Liver (tissue), 8 donors: ENCODE measurements at regions not wholly inside any gene's neighbourhood (a gene's known extent, or its start where the extent isn't known, plus 50 kb on each side); places are given as distances from the start of the nearest gene placed in this dataset.

Experiments used
- DNase-seq: peaks from one replicate; pipeline ENCODE4 v3.0.0-alpha.2; 2017; ENCODE audit warnings: low spot score
- H3K27ac ChIP-seq, 2 donors: one replicate each; pipeline ENCODE4 v1.7.0; 2013; ENCODE audit warnings: inconsistent platforms in 2 of 2, low read length in 2 of 2, control low read depth in 1 of 2, low read depth in 1 of 2, mild to moderate bottlenecking in 1 of 2
- H3K27me3 ChIP-seq, 4 donors: one replicate each; pipeline versions ENCODE4 v1.6.1 to v1.7.0; 2013; ENCODE audit warnings: low read length in 3 of 4, inconsistent platforms in 1 of 4, mild to moderate bottlenecking in 1 of 4, moderate library complexity in 1 of 4; ENCODE audit not compliant: control insufficient read depth in 4 of 4, insufficient read depth in 4 of 4
- H3K36me3 ChIP-seq, 4 donors: one replicate each; pipeline versions ENCODE4 v1.6.1 to v1.7.0; 2013; ENCODE audit warnings: low read length in 3 of 4, mild to moderate bottlenecking in 3 of 4, low read depth in 1 of 4, moderate library complexity in 1 of 4; ENCODE audit not compliant: control insufficient read depth in 4 of 4, insufficient read depth in 3 of 4
- H3K4me1 ChIP-seq, 4 donors: one replicate each; pipeline versions ENCODE4 v1.6.1 to v1.7.0; 2013; ENCODE audit warnings: low read length in 3 of 4, mild to moderate bottlenecking in 3 of 4, moderate library complexity in 1 of 4; ENCODE audit not compliant: control insufficient read depth in 4 of 4, insufficient read depth in 4 of 4
- H3K4me3 ChIP-seq, 3 donors: one replicate each; pipeline versions ENCODE4 v1.6.1 to v1.7.0; 2013; ENCODE audit warnings: low read length in 3 of 3, control low read depth in 1 of 3, low read depth in 1 of 3, mild to moderate bottlenecking in 1 of 3
- H3K9ac ChIP-seq, 2 donors: one replicate each; pipeline ENCODE4 v1.7.0; 2013; ENCODE audit warnings: low read length in 2 of 2, mild to moderate bottlenecking in 2 of 2, moderate library complexity in 2 of 2, control low read depth in 1 of 2, low read depth in 1 of 2
- H3K9me3 ChIP-seq, 4 donors: one replicate each; pipeline versions ENCODE4 v1.6.1 to v1.7.0; 2013; ENCODE audit warnings: low read length in 3 of 4; ENCODE audit not compliant: control insufficient read depth in 4 of 4
- EGR1 ChIP-seq, 2 donors: IDR thresholded peaks; 2 replicates each; pipeline ENCODE4 v1.6.1; 2016 to 2018; ENCODE audit warnings: antibody characterized with exemption in 2 of 2, low read depth in 2 of 2
- FOXA1 ChIP-seq: IDR thresholded peaks from 2 replicates; pipeline ENCODE4 v1.6.1; 2016; ENCODE audit warnings: antibody characterized with exemption
- FOXA2 ChIP-seq: IDR thresholded peaks from 2 replicates; pipeline ENCODE4 v1.6.1; 2016; ENCODE audit warnings: antibody characterized with exemption
- GABPA ChIP-seq, 2 donors: IDR thresholded peaks in 1 of 2; conservative IDR thresholded peaks in 1 of 2; 2 replicates each; pipeline ENCODE4 v1.6.1; 2016; ENCODE audit warnings: antibody characterized with exemption in 2 of 2, mild to moderate bottlenecking in 1 of 2, moderate library complexity in 1 of 2
- HNF4A ChIP-seq, 2 donors: conservative IDR thresholded peaks; 2 replicates each; pipeline ENCODE4 v1.6.1; 2016; ENCODE audit warnings: antibody characterized with exemption in 2 of 2, mild to moderate bottlenecking in 2 of 2
- HNF4G ChIP-seq: IDR thresholded peaks from 2 replicates; pipeline ENCODE4 v1.6.1; 2016; ENCODE audit warnings: antibody characterized with exemption
- JUND ChIP-seq, 2 donors: IDR thresholded peaks; 2 replicates each; pipeline ENCODE4 v1.6.1; 2016; ENCODE audit warnings: antibody characterized with exemption in 2 of 2
- NR2F2 ChIP-seq: IDR thresholded peaks from 2 replicates; pipeline ENCODE4 v1.6.1; 2016; ENCODE audit warnings: antibody characterized with exemption
- RAD21 ChIP-seq, 2 donors: IDR thresholded peaks; 2 replicates each; pipeline ENCODE4 v1.6.1; 2016; ENCODE audit warnings: antibody characterized with exemption in 2 of 2, mild to moderate bottlenecking in 2 of 2
- RXRA ChIP-seq, 2 donors: IDR thresholded peaks; 2 replicates each; pipeline ENCODE4 v1.6.1; 2017 to 2018; ENCODE audit warnings: antibody characterized with exemption in 2 of 2, mild to moderate bottlenecking in 1 of 2
- SP1 ChIP-seq: IDR thresholded peaks from 2 replicates; pipeline ENCODE4 v1.6.1; 2018; ENCODE audit warnings: antibody characterized with exemption, mild to moderate bottlenecking
- TAF1 ChIP-seq: conservative IDR thresholded peaks from 2 replicates; pipeline ENCODE4 v1.6.1; 2016; ENCODE audit warnings: antibody characterized with exemption, mild to moderate bottlenecking
- YY1 ChIP-seq: IDR thresholded peaks from 2 replicates; pipeline ENCODE4 v1.6.1; 2016; ENCODE audit warnings: antibody characterized with exemption, mild to moderate bottlenecking
- WGBS: extraction: QIAGEN DNeasy Blood & Tissue Kit; methylation state at CpG from one replicate; pipeline ENCODE4 v1.1.7; 2013; 5-methylcytosine and 5-hydroxymethylcytosine counted together
- TF ChIP-seq, protein P1 (sequence below): IDR thresholded peaks from 2 replicates; pipeline ENCODE4 v1.6.1; 2016; ENCODE audit warnings: antibody characterized with exemption
- TF ChIP-seq, protein P2 (sequence below): IDR thresholded peaks from 2 replicates; pipeline ENCODE4 v1.6.1; 2016; ENCODE audit warnings: antibody characterized with exemption
- TF ChIP-seq, protein P3 (sequence below): IDR thresholded peaks from 2 replicates; pipeline ENCODE4 v1.6.1; 2016; ENCODE audit warnings: antibody characterized with exemption
- TF ChIP-seq, protein P4 (sequence below): IDR thresholded peaks from 2 replicates; pipeline ENCODE4 v1.6.1; 2016; ENCODE audit warnings: antibody characterized with exemption, mild to moderate bottlenecking
- TF ChIP-seq, protein P5 (sequence below): fragments of 150-350 bp; IDR thresholded peaks from 2 replicates; pipeline ENCODE4 v1.5.1; 2017; ENCODE audit warnings: improper control_type of control experiment, low read depth, low read length; ENCODE audit not compliant: missing input control
- donor health status: healthy.
- donor health status: healthy.
- donor health status: healthy.
- donor health status: healthy.
- donor health status: healthy.

DNA sequence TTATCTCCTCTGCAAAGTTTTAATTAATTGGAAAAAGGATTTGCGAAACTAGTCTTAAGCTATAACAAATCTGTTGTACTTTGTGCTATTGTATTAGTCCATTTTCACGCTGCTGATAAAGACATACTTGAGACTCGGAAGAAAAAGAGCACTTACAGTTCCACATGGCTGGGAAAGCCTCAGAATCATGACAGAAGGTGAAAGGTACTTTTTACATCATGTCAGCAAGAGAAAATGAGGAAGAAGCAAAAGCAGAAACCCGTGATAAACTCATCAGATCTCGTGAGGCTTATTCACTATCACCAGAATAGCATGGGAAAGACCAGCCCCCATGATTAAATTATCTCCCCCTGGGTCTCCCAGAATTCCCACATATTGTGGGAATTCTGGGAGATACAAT is 118.1 kb upstream of the PRKD1 start:
- no peak overlapping the region for H3K9ac ChIP-seq
- no peak for TF ChIP-seq SP1
- no peak for TF ChIP-seq HNF4A (conservative IDR thresholded peaks at IDR 0.05)
- no peak for TF ChIP-seq FOXA1
- no peak for TF ChIP-seq GABPA (IDR thresholded peaks at IDR 0.05 in 1 of 2, conservative IDR thresholded peaks at IDR 0.05 in 1 of 2)
- no peak for TF ChIP-seq YY1
- no peak for TF ChIP-seq EGR1 (IDR thresholded peaks at IDR 0.05; ENCODE audit: low read depth in 2 of 2)
- TF ChIP-seq FOXA2, result no peak
- TF ChIP-seq, protein P1, sequence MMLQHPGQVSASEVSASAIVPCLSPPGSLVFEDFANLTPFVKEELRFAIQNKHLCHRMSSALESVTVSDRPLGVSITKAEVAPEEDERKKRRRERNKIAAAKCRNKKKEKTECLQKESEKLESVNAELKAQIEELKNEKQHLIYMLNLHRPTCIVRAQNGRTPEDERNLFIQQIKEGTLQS, result no peak
- no peak for TF ChIP-seq RAD21 (IDR thresholded peaks at IDR 0.05)
- no peak for TF ChIP-seq HNF4G
- TF ChIP-seq, protein P2, sequence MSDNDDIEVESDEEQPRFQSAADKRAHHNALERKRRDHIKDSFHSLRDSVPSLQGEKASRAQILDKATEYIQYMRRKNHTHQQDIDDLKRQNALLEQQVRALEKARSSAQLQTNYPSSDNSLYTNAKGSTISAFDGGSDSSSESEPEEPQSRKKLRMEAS, result no peak
- TF ChIP-seq RXRA (IDR thresholded peaks at IDR 0.05), result no peak
- no peak for TF ChIP-seq JUND (IDR thresholded peaks at IDR 0.05)
- TF ChIP-seq, protein P3, sequence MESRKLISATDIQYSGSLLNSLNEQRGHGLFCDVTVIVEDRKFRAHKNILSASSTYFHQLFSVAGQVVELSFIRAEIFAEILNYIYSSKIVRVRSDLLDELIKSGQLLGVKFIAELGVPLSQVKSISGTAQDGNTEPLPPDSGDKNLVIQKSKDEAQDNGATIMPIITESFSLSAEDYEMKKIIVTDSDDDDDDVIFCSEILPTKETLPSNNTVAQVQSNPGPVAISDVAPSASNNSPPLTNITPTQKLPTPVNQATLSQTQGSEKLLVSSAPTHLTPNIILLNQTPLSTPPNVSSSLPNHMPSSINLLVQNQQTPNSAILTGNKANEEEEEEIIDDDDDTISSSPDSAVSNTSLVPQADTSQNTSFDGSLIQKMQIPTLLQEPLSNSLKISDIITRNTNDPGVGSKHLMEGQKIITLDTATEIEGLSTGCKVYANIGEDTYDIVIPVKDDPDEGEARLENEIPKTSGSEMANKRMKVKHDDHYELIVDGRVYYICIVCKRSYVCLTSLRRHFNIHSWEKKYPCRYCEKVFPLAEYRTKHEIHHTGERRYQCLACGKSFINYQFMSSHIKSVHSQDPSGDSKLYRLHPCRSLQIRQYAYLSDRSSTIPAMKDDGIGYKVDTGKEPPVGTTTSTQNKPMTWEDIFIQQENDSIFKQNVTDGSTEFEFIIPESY, result no peak
- no peak for TF ChIP-seq NR2F2
- TF ChIP-seq, protein P4, sequence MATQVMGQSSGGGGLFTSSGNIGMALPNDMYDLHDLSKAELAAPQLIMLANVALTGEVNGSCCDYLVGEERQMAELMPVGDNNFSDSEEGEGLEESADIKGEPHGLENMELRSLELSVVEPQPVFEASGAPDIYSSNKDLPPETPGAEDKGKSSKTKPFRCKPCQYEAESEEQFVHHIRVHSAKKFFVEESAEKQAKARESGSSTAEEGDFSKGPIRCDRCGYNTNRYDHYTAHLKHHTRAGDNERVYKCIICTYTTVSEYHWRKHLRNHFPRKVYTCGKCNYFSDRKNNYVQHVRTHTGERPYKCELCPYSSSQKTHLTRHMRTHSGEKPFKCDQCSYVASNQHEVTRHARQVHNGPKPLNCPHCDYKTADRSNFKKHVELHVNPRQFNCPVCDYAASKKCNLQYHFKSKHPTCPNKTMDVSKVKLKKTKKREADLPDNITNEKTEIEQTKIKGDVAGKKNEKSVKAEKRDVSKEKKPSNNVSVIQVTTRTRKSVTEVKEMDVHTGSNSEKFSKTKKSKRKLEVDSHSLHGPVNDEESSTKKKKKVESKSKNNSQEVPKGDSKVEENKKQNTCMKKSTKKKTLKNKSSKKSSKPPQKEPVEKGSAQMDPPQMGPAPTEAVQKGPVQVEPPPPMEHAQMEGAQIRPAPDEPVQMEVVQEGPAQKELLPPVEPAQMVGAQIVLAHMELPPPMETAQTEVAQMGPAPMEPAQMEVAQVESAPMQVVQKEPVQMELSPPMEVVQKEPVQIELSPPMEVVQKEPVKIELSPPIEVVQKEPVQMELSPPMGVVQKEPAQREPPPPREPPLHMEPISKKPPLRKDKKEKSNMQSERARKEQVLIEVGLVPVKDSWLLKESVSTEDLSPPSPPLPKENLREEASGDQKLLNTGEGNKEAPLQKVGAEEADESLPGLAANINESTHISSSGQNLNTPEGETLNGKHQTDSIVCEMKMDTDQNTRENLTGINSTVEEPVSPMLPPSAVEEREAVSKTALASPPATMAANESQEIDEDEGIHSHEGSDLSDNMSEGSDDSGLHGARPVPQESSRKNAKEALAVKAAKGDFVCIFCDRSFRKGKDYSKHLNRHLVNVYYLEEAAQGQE, result no peak
- TF ChIP-seq, protein P5, sequence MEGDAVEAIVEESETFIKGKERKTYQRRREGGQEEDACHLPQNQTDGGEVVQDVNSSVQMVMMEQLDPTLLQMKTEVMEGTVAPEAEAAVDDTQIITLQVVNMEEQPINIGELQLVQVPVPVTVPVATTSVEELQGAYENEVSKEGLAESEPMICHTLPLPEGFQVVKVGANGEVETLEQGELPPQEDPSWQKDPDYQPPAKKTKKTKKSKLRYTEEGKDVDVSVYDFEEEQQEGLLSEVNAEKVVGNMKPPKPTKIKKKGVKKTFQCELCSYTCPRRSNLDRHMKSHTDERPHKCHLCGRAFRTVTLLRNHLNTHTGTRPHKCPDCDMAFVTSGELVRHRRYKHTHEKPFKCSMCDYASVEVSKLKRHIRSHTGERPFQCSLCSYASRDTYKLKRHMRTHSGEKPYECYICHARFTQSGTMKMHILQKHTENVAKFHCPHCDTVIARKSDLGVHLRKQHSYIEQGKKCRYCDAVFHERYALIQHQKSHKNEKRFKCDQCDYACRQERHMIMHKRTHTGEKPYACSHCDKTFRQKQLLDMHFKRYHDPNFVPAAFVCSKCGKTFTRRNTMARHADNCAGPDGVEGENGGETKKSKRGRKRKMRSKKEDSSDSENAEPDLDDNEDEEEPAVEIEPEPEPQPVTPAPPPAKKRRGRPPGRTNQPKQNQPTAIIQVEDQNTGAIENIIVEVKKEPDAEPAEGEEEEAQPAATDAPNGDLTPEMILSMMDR, result no peak
- no peak for TF ChIP-seq TAF1
- H3K27ac ChIP-seq, result no peak overlapping the region
- no peak overlapping the region for H3K4me3 ChIP-seq
- DNase-seq, result no peak
- no peaks in the 10 kb centered on the region for H3K9me3 ChIP-seq
- H3K27me3 ChIP-seq, result no peaks in the 10 kb centered on the region
- no peaks in the 10 kb centered on the region for H3K4me1 ChIP-seq
- H3K36me3 ChIP-seq, result no peaks in the 10 kb centered on the region
- WGBS, result 80% methylated on average over 5 of the region's 5 CpGs

DNA sequence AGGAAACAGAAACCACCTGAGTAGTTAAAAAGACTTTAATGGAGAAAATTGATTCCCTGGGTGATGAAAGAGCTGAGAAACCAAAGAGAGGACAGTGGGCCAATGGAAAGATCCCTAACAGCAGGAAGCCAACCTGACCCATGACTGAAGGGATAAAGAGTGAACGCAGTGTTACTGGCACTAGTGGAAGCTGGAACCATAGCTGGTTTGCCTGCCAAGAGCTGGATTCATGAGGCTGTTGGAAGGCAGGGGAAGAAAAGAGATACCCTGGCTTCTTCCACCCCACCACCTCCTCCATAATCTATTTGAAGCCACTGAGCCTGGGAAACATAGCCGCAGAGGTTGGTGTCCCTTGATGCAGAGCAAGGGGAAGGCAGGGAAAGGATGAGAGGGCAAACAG is 125.5 kb upstream of the PRKD1 start:
- H3K27ac ChIP-seq, result no peak overlapping the region
- 83% methylated on average over 2 of the region's 2 CpGs for WGBS
- H3K9me3 ChIP-seq, result no peaks in the 10 kb centered on the region
- H3K9ac ChIP-seq, result no peak overlapping the region
- no peak for TF ChIP-seq SP1
- TF ChIP-seq EGR1 (IDR thresholded peaks at IDR 0.05; ENCODE audit: low read depth in 2 of 2), result no peak
- TF ChIP-seq, protein P3, result no peak
- no peak for TF ChIP-seq JUND (IDR thresholded peaks at IDR 0.05)
- no peak for TF ChIP-seq RXRA (IDR thresholded peaks at IDR 0.05)
- no peak for TF ChIP-seq FOXA2
- no peak overlapping the region for H3K4me3 ChIP-seq
- no peaks in the 10 kb centered on the region for H3K27me3 ChIP-seq
- H3K36me3 ChIP-seq, result no peaks in the 10 kb centered on the region
- no peaks in the 10 kb centered on the region for H3K4me1 ChIP-seq
- DNase-seq, result no peak
